Sciatic nerve (tissue), 2 donors: ENCODE measurements at regions not wholly inside any gene's neighbourhood (a gene's known extent, or its start where the extent isn't known, plus 50 kb on each side); places are given as distances from the start of the nearest gene placed in this dataset.
"Not testable (repeated sequence)": the region's sequence is repeated elsewhere in the genome, so short reads cannot be mapped to it uniquely, and the experiment has no call there.

ENCODE experiments used
- ATAC-seq: fragments of 200-7000 bp; cut with Tn5 transposase; one replicate; pipeline ENCODE4 v1.9.1; 2020; ENCODE audit warnings: mild to moderate bottlenecking, moderate library complexity
- DNase-seq: peaks from one replicate; pipeline ENCODE4 v3.0.0-alpha.2; 2020; ENCODE audit warnings: low spot score
- intact Hi-C: fragments of 100-400 bp; cut with DNase I; formaldehyde crosslinking; loops from one replicate; pipeline ENCODE4 v1.14.2; 2022
- donor health status: DM: no; HTN: no; CAD: no.
- donor health status: DM: no; HTN: no; CAD: no.

DNA sequence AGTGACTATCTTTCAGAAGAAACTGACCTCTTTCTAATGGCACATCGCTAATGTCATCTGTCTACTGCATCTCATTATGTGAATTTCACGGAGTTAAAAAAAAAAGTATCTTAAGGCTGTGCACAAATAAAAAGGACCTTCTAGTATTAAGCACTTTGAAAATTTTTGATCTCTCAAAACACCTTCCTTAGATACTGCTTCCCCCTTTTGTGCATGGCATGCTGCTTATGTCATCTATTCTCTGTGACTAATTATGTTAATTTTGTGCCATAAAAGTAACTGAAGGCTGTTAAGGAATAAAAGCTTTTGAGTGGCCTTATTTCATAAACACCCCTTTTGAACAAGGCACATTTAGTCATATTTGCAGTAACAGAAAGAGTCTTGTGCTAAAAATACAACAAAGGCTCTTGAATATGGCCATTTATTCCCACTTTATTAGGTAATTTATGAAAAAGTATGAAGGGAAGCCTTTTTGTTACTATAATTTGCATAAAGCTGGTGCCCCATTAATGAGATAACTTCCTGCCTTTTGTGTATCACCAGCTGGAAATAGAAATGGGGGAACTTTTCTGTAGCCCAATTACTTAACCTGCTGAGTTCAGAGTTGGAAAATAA, 1412.0 kb upstream of the ZEB2 start:
- no peak for DNase-seq
- ATAC-seq = no peak
- intact Hi-C loops = no loop called here

DNA sequence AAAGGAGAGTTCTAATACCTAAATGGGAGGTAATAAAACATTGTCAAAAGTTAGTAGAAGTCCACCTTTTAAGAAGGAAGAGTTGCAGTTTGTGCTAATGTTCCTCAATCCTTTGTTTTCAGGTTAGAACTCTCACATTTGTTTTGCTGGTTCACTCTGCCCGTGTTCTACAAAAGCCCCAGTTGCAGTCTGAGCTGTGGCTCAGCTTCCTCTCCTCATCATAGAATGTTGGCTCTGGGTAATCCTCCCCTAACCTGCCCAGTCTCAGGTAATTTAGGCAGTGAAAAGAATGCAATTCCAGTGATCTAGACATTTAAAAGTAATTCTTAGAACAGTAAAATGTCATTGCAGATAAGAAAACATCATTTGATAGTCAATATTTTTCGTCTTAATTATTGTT, 1410.4 kb upstream of the ZEB2 start:
- ATAC-seq (no peak), DNase-seq (no peak)
- intact Hi-C loops = no loop called here

DNA sequence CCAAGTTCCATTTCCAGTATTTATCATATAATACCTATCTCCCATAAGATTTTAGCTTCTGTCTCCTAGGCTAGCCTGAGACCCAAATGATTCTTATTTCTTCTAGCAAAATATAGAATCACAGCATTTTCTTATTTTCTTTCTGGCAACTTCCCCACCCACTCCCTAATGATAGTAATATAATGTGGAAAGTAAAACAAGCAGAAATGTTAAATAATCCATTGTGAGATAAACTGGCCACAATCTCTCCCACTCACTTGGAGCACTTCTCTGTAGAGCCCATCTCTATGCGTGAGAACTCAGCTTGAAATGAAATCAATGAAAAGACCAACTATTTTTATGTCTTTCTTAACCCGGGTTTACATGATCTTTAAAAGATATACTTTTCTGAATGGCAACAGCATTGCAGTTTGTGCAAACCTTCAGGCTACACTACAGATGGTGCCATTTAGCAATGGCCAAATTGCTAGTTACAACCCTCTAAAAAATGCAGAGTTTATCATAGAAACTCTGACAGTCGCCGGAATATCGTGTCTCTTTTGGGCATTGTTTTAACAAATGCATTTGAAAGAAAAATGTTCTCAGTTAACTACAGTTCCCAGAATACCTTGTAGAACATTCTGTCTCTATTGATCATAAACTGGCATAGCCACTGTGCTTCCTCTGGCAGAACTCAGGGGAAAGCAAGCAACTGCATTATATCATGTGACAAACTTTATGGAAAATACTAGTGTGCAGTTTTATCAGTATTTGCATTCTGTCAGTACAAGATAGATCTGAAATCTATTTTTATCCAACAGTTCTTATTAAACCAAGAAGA, 1407.4 kb upstream of the ZEB2 start:
- intact Hi-C loops = no loop called here
- DNase-seq (no peak), ATAC-seq (no peak)

DNA sequence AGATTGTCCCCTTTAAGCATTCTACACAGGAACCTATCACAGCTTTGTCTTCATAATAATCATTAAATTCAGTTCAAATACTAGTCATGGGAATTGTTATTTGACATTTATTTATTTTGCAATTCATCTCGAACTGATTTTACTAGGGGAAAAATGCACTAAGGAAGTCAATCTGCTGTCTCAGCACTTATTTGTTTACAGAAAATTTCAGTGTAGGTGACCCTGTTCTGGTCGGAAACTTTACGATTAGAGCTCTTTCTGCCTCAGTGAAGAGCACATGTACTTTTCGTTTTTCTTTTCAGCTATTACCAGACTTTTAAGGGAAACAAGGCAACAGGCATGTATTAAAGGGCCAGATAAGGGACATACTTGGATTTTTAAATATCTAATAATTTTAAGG, 1405.7 kb upstream of the ZEB2 start:
- intact Hi-C loops = no loop called here
- ATAC-seq = no peak
- DNase-seq = no peak

DNA sequence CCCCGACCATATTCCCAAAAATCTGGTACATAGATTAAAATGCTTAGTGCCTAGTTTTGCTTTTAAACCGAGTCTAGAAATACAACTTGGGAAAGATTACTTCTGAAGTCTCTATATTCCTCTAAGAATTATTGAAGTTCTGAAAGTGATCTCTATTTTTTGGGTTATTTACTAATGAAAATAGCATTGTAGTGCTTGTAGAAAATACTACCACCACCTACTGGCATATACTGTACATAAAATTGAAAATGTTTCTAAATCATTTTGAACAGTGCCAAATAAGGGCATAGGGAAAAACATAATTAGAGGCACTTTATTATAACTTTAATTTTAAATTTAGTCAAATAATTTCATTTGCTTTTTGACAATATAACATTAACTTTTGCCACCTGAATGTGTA, 1399.6 kb upstream of the ZEB2 start:
- intact Hi-C loops = no loop called here
- no peak for DNase-seq
- peak; percentile 67 for ATAC-seq

DNA sequence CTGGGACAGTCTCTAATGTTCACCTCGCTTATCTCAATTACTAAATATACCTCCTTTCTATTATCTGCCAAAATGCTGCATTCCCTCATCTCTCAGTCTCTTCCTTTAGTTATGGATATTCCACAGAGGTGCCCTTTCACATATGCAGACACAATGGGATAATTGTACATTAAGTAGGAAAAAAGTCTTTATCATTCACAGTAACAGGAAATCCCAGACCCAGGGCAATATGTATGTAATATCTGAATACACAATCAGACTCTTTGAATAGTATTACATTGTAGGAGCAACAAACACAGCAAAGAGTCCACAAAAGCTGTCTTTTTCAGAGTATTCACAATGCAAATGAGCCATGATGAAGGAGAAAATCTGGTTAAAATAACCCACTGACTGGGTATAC, 1399.0 kb upstream of the ZEB2 start:
- ATAC-seq (no peak), DNase-seq (no peak)
- intact Hi-C loops = no loop called here

DNA sequence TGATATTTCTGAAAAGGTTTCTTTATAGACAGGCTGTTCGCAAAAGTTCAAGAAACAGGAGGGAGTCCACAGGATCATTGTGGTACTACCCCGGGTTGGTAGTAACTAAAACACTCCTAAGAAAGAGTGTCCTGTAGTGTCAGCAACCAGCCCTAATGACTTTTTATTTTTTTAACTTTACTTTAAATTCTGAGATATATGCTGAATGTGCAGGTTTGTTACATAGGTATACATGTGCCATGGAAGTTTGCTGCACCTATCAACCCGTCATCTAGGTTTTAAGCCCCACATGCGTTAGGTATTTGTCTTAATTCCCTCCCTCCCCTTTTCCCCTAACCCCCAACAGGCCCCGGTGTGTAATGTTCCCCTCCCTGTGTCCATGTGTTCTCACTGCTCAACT, 1396.9 kb upstream of the ZEB2 start:
- intact Hi-C loops = no loop called here
- ATAC-seq = no peak
- no peak for DNase-seq

DNA sequence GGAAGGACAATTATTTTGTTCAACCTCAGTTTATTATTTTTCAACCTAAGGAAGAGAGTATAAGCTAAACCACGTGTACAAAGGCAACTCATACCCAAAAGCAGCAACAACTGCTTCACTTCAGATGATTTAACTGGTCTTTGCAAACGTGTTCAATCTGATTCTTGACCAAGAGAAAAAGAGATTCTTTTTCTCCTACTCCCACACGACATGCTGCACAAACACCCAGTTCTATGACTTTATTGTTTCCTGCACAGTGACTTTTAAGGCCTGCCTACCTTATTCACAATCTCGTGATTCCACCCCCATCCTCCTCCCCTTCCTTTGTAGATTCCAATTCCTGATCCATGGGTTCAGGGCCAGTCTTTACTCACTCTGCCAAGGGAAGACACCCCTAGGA, 1394.8 kb upstream of the ZEB2 start:
- DNase-seq (no peak), ATAC-seq (peak; percentile 44)
- intact Hi-C loops = no loop called here

DNA sequence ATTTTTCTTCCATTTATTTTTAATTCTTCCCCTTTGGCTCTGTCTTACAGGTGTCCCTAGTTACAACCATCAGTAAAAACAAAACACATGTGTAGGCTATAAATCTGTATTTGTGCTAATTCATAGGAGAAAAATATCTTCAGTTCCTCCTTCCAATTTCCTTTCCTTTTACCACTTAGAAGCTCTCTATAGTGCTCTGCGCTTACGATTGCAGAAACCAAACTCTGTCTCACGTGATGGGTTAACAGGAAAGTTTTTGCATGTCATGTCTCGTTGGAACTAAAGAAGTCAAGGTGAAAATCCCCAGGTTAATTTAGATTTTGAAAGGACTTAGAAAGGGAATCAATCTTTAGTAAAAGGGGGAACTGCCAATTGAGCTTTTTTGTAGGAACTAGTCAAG, 1390.5 kb upstream of the ZEB2 start:
- no peak for DNase-seq
- intact Hi-C loops = no loop called here
- ATAC-seq = no peak

DNA sequence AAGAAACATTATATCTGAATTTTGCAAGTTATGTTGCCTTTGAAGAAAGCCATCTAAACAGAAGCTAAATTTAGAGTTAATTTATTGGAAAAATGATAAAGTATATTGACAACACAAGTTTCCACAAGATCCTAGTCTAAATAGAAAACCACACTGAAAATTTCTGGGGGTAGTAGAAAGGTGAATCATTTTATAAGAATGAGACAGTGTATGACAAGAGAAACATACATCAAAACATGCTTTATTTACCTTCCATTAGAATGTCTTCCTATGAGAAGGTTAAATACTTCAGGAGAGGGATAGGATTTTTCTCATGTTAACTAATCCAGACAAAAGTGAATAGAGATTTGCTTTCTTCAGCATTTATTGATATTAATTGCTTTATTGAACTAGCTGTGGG, 1389.8 kb upstream of the ZEB2 start:
- intact Hi-C loops = no loop called here
- ATAC-seq (no peak), DNase-seq (no peak)

DNA sequence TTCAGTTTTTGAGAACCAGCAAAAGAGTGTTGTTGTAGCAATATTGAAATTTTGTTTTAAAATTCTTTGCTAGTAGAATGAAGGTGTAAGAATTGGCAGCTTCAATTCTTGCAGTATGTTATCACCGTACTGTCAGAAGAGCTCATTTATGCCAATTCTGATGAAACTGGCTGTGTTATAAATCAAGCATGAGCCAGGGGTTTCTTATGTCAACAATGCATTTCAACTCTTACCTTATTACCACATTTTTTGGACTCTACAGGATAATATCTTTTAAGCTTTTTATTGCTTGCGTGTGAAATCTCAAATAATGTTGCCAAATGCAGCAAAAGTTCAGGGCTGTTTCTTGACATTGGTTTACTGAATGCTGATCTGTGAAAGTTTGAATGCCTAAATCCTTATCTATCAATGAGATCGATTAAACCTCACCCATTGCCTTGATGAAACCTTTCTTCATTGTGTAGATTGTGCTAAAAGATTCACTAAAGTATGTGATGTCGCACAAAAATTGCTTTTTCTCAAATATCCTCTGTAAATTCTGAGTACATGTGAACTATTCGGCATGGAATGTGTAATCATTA, 1389.3 kb upstream of the ZEB2 start:
- intact Hi-C loops = no loop called here
- ATAC-seq (no peak), DNase-seq (no peak)

DNA sequence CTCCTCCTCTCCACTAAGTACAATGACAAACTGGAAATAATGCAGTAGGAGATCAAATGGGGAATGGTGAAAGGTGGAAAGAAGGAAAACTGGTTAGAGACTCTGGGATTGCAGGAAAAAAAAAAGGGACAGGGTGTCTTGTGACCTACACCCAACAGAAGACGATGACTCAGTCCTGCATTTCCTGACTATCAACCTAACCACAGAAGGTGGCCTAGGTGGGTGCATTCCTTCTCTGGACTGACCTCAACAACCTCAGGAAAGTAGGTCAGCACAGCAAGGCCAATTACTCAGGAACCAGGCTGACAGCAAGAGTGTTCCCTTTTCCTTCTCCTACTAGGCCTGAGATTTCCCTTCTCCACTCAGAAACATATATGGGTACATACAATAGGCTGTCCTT, 1386.4 kb upstream of the ZEB2 start:
- no peak for ATAC-seq
- intact Hi-C loops = no loop called here

DNA sequence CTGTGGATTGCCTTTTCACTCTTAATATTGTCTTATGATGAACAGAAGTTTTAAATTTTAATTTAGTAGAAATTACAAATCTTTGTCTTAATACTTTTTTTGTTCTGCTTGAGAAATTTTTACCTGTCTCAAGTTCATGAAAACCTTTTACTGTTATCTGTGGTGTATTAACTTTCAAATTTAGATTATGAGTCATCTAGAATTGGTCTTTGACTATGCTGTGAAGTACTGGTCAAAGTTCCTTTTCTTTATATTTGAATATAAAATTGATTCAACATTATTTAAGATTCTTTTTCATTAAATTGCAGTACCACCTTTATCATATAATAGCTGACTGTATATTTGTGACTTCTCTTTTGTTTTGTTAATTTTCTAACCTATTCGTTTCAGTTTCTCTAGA, 1385.5 kb upstream of the ZEB2 start:
- ATAC-seq (no peak), DNase-seq (no peak)
- intact Hi-C loops = no loop called here

More for the DNA sequence above, 1386.4 kb upstream of the ZEB2 start:
- DNase-seq = no peak

DNA sequence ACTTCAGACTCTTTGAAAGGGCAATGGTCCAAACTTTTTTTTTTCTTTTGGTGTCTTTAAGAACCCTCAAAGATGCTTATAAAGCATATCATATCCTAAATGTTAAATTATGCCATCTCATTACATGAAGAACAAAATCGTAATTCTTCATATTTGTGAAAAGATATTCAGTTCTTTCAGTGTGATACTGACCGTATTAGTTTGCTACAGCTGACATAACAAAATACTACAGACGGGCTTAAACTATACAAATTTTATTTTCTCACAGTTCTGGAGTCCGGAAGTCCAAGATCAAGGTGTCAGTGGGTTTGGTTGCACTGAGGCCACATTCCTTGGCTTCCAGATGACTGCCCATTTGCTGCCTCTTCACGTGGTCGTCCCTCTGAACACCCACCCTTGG, 1377.2 kb upstream of the ZEB2 start:
- intact Hi-C loops = no loop called here
- ATAC-seq = no peak
- no peak for DNase-seq

DNA sequence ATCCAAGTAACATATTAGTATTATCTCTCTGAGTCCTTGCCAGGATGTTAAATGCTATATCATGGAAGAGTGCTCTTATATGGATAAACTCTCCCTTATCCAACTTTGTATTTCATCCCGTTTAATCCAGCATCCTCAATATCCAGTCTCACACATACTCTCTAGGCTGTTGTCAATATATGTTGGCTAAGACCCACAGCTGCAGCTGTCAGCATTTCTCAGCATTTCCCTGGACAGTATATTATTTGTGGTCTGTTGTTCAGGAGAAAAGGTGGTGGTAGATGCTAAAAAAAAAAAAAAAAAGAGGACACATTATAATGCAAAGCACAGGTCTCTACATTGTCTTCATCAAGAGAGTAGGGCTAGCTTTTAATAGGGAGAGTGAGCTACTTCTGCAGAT, 1368.0 kb upstream of the ZEB2 start:
- ATAC-seq (no peak), DNase-seq (no peak)
- intact Hi-C loops = no loop called here

DNA sequence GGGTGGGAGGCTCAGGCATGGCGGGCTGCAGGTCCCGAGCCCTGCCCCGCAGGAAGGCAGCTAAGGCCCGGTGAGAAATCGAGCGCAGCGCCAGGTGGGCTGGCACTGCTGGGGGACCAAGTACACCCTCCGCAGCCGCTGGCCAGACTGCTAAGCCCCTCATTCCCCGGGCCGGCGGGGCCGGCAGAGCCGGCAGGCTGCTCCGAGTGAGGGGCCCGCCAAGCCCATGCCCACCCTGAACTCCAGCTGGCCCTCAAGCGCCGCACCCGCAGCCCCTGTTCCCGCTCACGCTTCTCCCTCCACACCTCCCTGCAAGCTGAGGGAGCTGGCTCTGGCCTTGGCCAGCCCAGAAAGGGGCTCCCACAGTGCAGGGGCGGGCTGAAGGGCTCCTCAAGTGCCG, 1361.1 kb upstream of the ZEB2 start:
- intact Hi-C loops, DNase-seq, ATAC-seq: not testable (repeated sequence)

DNA sequence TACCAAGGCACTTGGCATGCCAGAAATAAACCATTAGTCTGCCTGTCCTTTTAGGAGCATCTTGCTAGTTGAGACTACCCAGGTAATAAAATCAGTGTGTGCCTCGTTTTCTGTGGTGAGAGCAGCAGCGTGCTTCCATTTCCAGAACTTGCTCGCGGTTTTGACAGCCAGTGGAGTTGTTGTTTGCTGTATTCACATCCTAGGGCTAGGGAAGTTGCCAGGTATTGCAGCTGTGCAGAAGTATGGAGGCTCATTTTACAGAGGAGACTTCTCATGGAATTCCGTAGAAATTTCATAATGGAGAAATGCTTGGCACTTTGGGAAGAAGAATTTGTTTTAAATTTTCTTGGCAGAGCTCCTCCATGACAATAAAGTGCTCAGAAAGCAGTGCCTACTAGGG, 1355.1 kb upstream of the ZEB2 start:
- DNase-seq (no peak), ATAC-seq (no peak)
- intact Hi-C loops = no loop called here

DNA sequence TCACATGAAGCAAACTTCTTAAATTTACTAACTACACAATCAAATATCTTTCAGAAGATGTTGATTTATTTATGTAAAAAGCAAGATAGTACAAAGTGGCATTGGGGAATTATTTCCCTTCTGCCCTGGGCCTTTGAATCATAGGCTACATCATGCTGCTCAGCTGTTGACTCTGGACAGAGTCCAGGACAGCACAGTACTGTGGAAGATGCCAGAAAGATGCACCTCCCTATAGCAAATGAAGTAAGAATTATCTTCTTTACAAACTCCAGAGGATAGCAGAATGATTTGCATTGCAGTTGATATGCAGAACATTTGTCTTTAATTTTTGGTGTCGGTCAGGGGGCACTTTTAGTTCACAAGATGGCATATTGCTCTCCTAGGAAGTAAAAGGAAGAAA, 1354.5 kb upstream of the ZEB2 start:
- ATAC-seq (peak; percentile 71), DNase-seq (no peak)
- intact Hi-C loops = no loop called here

DNA sequence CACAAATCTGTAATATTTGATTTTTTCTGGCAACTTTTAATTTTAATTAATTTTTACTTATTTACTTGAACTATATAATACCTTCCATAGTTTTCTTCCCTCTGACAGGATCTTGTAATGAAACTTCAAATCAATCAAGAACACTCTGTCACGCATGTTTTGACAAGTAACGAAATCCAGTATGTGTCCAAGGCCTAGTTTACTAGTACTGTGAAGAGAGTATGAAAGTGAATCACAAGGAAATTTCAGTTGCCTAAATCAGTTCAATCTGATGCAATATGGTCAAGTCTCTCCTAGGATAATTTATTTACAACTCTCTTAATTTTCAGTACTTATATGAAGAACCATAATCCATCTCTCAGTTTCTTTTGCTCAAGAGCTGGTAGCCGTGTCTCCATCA, 1344.6 kb upstream of the ZEB2 start:
- DNase-seq (no peak), ATAC-seq (no peak)
- intact Hi-C loops = no loop called here

DNA sequence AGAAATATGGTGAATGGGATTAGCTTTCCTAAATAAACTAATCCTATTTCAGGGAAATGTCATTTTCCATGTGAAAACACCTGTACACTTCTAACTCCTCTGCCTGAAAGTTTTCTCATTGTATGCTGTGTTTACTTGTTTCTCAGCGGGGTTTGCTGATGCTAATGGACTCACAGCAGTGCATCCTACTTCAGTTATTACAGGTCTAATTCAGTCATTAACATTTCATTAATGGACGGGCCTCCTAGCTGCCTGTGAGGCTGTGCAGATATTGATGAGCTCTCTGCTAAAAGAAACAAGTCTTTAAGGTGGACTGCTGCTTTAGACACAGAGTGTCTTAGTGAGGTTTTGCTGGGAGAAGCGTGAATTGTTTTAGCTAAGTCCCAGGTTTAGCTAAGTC, 1342.0 kb upstream of the ZEB2 start:
- ATAC-seq (no peak), DNase-seq (no peak)
- intact Hi-C loops = no loop called here

DNA sequence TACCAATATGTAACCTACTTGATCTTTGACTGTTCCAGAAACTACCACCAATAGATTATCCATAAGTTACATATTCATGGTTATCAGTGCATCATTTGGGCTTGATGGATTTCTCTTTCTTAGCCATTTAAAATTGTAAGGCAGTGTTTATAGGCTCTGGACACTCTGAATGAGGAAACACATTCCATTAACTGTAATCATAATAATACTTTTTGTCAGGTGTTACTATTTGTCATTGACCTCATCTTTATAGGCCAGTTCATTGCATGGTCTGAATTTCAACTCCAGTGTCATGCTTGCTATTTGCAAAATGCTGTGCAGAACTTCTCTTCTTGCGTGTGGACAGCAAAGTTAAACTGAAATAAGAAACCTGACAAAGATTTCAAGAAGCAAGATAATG, 1340.2 kb upstream of the ZEB2 start:
- ATAC-seq (no peak), DNase-seq (no peak)
- intact Hi-C loops = no loop called here
